Ovary (tissue), 3 donors: ENCODE measurements at regions not wholly inside any gene's neighbourhood (a gene's known extent, or its start where the extent isn't known, plus 50 kb on each side); places are given as distances from the start of the nearest gene placed in this dataset.

Source experiments
- CTCF ChIP-seq, 3 donors: fragments of 450-650 bp in 2 of 3; fragments of 200-600 bp in 1 of 3; IDR thresholded peaks; one replicate each; pipeline versions ENCODE4 v1.5.1 to v1.8.0; 2016 to 2022; ENCODE audit warnings: antibody characterized with exemption in 3 of 3, mild to moderate bottlenecking in 1 of 3
- POLR2A ChIP-seq: fragments of 450-650 bp; IDR thresholded peaks from one replicate; pipeline ENCODE4 v1.6.1; 2017; ENCODE audit warnings: antibody characterized with exemption, mild to moderate bottlenecking, moderate library complexity
- donor health status: DM: no; HTN: no; CAD: no.

- TF ChIP-seq CTCF (IDR thresholded peaks at IDR 0.05) (no peak), POLR2A (no peak)
Measured at GRCh38 chr2:76312236-76312635, 601.5 kb upstream of the GCFC2 start.
